Spleen (tissue), 11 donors: ENCODE measurements at regions not wholly inside any gene's neighbourhood (a gene's known extent, or its start where the extent isn't known, plus 50 kb on each side); places are given as distances from the start of the nearest gene placed in this dataset.

ENCODE experiments used
- DNase-seq: peaks from one replicate; pipeline ENCODE4 v3.0.0-alpha.2; 2020
- H3K27ac ChIP-seq, 8 donors: fragments of 200-600 bp; sonication (generic) in 7 of 8; 1 replicate in 4 of 8; 2 replicates in 4 of 8; pipeline versions ENCODE4 v1.5.0 to v1.8.0; 2016 to 2021; ENCODE audit warnings: inconsistent platforms in 4 of 8, mild to moderate bottlenecking in 4 of 8, moderate library complexity in 1 of 8
- H3K27me3 ChIP-seq, 7 donors: fragments of 200-600 bp; sonication (generic) in 6 of 7; replicated peaks in 1 of 7; 1 replicate in 4 of 7; 2 replicates in 3 of 7; pipeline versions ENCODE4 v1.5.0 to v1.8.0; 2016 to 2021; ENCODE audit warnings: inconsistent platforms in 3 of 7, mild to moderate bottlenecking in 1 of 7
- H3K36me3 ChIP-seq, 6 donors: fragments of 200-600 bp; sonication (generic) in 5 of 6; 1 replicate in 4 of 6; 2 replicates in 2 of 6; pipeline versions ENCODE4 v1.5.0 to v1.8.0; 2016 to 2021; ENCODE audit warnings: inconsistent platforms in 2 of 6
- H3K4me1 ChIP-seq, 6 donors: fragments of 200-600 bp; sonication (generic) in 5 of 6; 1 replicate in 3 of 6; 2 replicates in 3 of 6; pipeline versions ENCODE4 v1.5.0 to v1.8.0; 2016 to 2021; ENCODE audit warnings: inconsistent platforms in 3 of 6
- H3K4me3 ChIP-seq, 8 donors: fragments of 200-600 bp; sonication (generic) in 7 of 8; 1 replicate in 4 of 8; 2 replicates in 4 of 8; pipeline versions ENCODE4 v1.5.0 to v1.8.0; 2016 to 2021; ENCODE audit warnings: inconsistent platforms in 4 of 8, mild to moderate bottlenecking in 4 of 8, moderate library complexity in 2 of 8
- H3K9me3 ChIP-seq, 8 donors: fragments of 200-600 bp; sonication (generic) in 7 of 8; 1 replicate in 4 of 8; 2 replicates in 4 of 8; pipeline versions ENCODE4 v1.5.0 to v1.8.0; 2016 to 2021; ENCODE audit warnings: inconsistent platforms in 4 of 8
- POLR2A ChIP-seq, 3 donors: fragments of 450-650 bp; IDR thresholded peaks; one replicate each; pipeline ENCODE4 v1.5.1; 2017; ENCODE audit warnings: antibody characterized with exemption in 3 of 3, mild to moderate bottlenecking in 1 of 3
- POLR2AphosphoS5 ChIP-seq, 3 donors: sonication (generic); formaldehyde crosslinking; IDR thresholded peaks; one replicate each; pipeline ENCODE4 v1.5.1; 2017; ENCODE audit warnings: antibody characterized with exemption in 3 of 3
- WGBS, 5 donors: extraction: QIAGEN DNeasy Blood & Tissue Kit in 3 of 5; methylation state at CpG; one replicate each; pipeline versions ENCODE4 v1.1.5 to v1.1.7; 2013 to 2018; 5-methylcytosine and 5-hydroxymethylcytosine counted together
- intact Hi-C: fragments of 100-400 bp; cut with DNase I; formaldehyde crosslinking; loops from one replicate; pipeline ENCODE4 v1.15.0; 2023; ENCODE audit warnings: low total_unique reads
- TF ChIP-seq, protein P1 (sequence below), 11 experiments: fragments of 200-600 bp in 7 of 11; fragments of 450-650 bp in 4 of 11; sonication (generic) in 4 of 11; IDR thresholded peaks in 8 of 11; conservative IDR thresholded peaks in 3 of 11; 1 replicate in 7 of 11; 2 replicates in 4 of 11; pipeline versions ENCODE4 v1.4.0 to v1.8.0; 2016 to 2021; ENCODE audit warnings: antibody characterized with exemption in 11 of 11, inconsistent platforms in 4 of 11, mild to moderate bottlenecking in 1 of 11
- donor health status: healthy with polysubstance abuse.
- donor health status: DM: no; HTN: no; CAD: no; lungs with moderate emphysema.
- donor health status: DM: no; HTN: no; CAD: no.
- donor health status: Bipolar disorder and iron deficiency.
- donor health status: healthy.
- donor health status: DM: no; HTN: no; CAD: no.
- donor health status: DM: yes; HTN: yes; CAD: no.

DNA sequence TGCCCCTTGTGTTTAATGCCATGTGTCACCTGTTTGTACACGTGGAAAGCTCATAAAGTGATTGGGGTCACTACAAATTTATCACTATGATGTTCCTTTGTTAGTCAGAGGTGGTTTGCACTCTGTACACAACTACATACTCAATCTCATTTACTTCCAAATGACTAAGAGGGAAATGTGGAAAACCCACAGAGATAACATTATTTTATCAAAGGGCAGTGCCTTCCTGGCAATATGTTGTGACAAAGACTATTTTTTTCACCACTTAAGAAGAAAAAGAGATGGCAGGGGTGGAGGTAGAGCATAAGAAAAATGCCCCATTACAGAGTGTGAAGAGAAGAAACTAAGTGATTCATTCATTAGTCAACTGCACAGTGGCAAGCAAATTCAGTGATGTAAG, 1064.1 kb upstream of the FLRT2 start:
- DNase-seq: no peak
- H3K27me3 ChIP-seq: no peaks in the 10 kb centered on the region
- TF ChIP-seq POLR2A (IDR thresholded peaks at IDR 0.05): no peak
- no peak for TF ChIP-seq POLR2AphosphoS5 (IDR thresholded peaks at IDR 0.05)
- intact Hi-C loops: no loop called here
- H3K4me1 ChIP-seq: no peaks in the 10 kb centered on the region
- 22 to 46% (median 36%) methylated on average over 1 of the region's 1 CpG for WGBS, 5 donors
- no peak overlapping the region for H3K27ac ChIP-seq
- peaks cover 0 to 4% (median 0%) of the 10 kb centered on the region in 8 donors for H3K9me3 ChIP-seq
- no peaks in the 10 kb centered on the region for H3K36me3 ChIP-seq
- no peak overlapping the region for H3K4me3 ChIP-seq

GRCh38 chr14:84468153-84468552, 1061.8 kb upstream of the FLRT2 start:
- Histone ChIP-seq H3K9me3 (peaks cover 0 to 4% (median 0%) of the 10 kb centered on the region in 8 donors), H3K4me1 (no peaks in the 10 kb centered on the region), H3K36me3 (no peaks in the 10 kb centered on the region), H3K27me3 (no peaks in the 10 kb centered on the region), H3K27ac (no peak overlapping the region), H3K4me3 (no peak overlapping the region)
- intact Hi-C loops: no loop called here
- DNase-seq: no peak
- WGBS, 5 donors: 66 to 73% (median 73%) methylated on average over 5 of the region's 5 CpGs
- TF ChIP-seq POLR2A (IDR thresholded peaks at IDR 0.05) (no peak), POLR2AphosphoS5 (IDR thresholded peaks at IDR 0.05) (no peak)
- TF ChIP-seq, protein P1, sequence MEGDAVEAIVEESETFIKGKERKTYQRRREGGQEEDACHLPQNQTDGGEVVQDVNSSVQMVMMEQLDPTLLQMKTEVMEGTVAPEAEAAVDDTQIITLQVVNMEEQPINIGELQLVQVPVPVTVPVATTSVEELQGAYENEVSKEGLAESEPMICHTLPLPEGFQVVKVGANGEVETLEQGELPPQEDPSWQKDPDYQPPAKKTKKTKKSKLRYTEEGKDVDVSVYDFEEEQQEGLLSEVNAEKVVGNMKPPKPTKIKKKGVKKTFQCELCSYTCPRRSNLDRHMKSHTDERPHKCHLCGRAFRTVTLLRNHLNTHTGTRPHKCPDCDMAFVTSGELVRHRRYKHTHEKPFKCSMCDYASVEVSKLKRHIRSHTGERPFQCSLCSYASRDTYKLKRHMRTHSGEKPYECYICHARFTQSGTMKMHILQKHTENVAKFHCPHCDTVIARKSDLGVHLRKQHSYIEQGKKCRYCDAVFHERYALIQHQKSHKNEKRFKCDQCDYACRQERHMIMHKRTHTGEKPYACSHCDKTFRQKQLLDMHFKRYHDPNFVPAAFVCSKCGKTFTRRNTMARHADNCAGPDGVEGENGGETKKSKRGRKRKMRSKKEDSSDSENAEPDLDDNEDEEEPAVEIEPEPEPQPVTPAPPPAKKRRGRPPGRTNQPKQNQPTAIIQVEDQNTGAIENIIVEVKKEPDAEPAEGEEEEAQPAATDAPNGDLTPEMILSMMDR (IDR thresholded peaks at IDR 0.05 in 8 of 11, conservative IDR thresholded peaks at IDR 0.05 in 3 of 11): no peak

- TF ChIP-seq POLR2A (IDR thresholded peaks at IDR 0.05): no peak
- TF ChIP-seq, protein P1 (IDR thresholded peaks at IDR 0.05 in 8 of 11, conservative IDR thresholded peaks at IDR 0.05 in 3 of 11): no peak
- H3K4me3 ChIP-seq: no peak overlapping the region
- DNase-seq: no peak
- intact Hi-C loops: no loop called here
- no peaks in the 10 kb centered on the region for H3K27me3 ChIP-seq
- H3K36me3 ChIP-seq: no peaks in the 10 kb centered on the region
- H3K9me3 ChIP-seq: peaks cover 0 to 8% (median 0%) of the 10 kb centered on the region in 8 donors
- no peaks in the 10 kb centered on the region for H3K4me1 ChIP-seq
- no peak overlapping the region for H3K27ac ChIP-seq
- 68 to 75% (median 72%) methylated on average over 2 of the region's 2 CpGs for WGBS, 5 donors
These were observed 1051.9 kb upstream of the FLRT2 start for GRCh38 chr14:84477996-84478395.

GRCh38 chr14:84482256-84483071, 1047.5 kb upstream of the FLRT2 start:
- no peak overlapping the region for H3K27ac ChIP-seq
- H3K4me1 ChIP-seq: no peaks in the 10 kb centered on the region
- H3K27me3 ChIP-seq: no peaks in the 10 kb centered on the region
- peaks cover 0 to 8% (median 0%) of the 10 kb centered on the region in 8 donors for H3K9me3 ChIP-seq
- intact Hi-C loops: no loop called here
- 83 to 91% (median 85%) methylated on average over 5 of the region's 5 CpGs for WGBS, 5 donors
- H3K4me3 ChIP-seq: no peak overlapping the region
- no peak for TF ChIP-seq POLR2AphosphoS5 (IDR thresholded peaks at IDR 0.05)
- TF ChIP-seq POLR2A (IDR thresholded peaks at IDR 0.05): no peak
- TF ChIP-seq, protein P1 (IDR thresholded peaks at IDR 0.05 in 8 of 11, conservative IDR thresholded peaks at IDR 0.05 in 3 of 11): no peak
- no peak for DNase-seq
- H3K36me3 ChIP-seq: no peaks in the 10 kb centered on the region
